ENCODE measurements at regions not wholly inside any gene's neighbourhood (a gene's known extent, or its start where the extent isn't known, plus 50 kb on each side); places are given as distances from the start of the nearest gene placed in this dataset.

DNA sequence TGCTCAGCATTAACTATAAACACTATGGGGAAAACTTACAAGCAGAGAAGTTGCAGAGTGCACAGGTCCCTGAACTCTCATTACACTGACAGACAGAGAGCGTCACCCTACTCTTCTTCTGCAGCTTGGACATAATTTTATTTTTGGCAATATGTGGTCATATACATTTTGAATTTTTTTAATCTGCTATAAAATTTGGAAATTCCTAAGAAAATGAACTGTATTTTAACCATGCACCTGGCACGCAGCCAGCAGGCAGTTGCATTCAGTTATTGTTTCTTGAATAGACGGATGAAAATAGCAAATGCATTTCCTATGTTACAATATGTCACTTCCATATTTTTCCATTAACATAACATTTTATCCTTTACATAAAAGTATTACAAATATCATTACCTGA lies 100.2 kb downstream of the SLC25A46 start:
- Histone ChIP-seq H4K91ac (replicated peaks; ENCODE audit: insufficient read length, low read length) (no peak overlapping the region), H3K27me3 (replicated peaks in 1 of 4; ENCODE audit: control insufficient read depth in 3 of 4, extremely low read depth in 1 of 4, insufficient read depth in 3 of 4, low read length in 3 of 4) (no peaks in the 10 kb centered on the region), H3K79me1 (ENCODE audit: low read depth, low read length) (no peaks in the 10 kb centered on the region), H3K9ac (replicated peaks in 1 of 4; ENCODE audit: extremely low read depth in 1 of 4, low read depth in 3 of 4, low read length in 3 of 4) (no peak overlapping the region), H3K79me2 (ENCODE audit: control insufficient read depth in 1 of 2, insufficient read depth in 2 of 2, low read length in 2 of 2) (no peaks in the 10 kb centered on the region), H2AFZ (ENCODE audit: low read length) (no peak overlapping the region), H3K56ac (replicated peaks; ENCODE audit: insufficient read length, low read depth, low read length) (no peak overlapping the region), H2BK120ac (replicated peaks; ENCODE audit: low read depth, low read length) (no peak overlapping the region), H2BK12ac (ENCODE audit: low read depth, low read length) (no peak overlapping the region), H2BK15ac (ENCODE audit: low read length) (no peak overlapping the region), H3K4me3 (ENCODE audit: extremely low read depth in 1 of 4, insufficient read depth in 2 of 4, low read depth in 3 of 4, low read length in 4 of 4) (no peak overlapping the region), H2BK5ac (ENCODE audit: low read depth, low read length) (no peak overlapping the region), H3K36me3 (ENCODE audit: control insufficient read depth in 2 of 4, insufficient read depth in 4 of 4, low read length in 3 of 4) (no peaks in the 10 kb centered on the region), H2BK20ac (ENCODE audit: low read length) (no peak overlapping the region), H3K23me2 (ENCODE audit: low read depth, low read length) (no peaks in the 10 kb centered on the region), H4K8ac (ENCODE audit: extremely low read depth, insufficient read depth, low read length) (no peak overlapping the region), H3K18ac (ENCODE audit: extremely low read depth, low read length) (no peak overlapping the region), H4K5ac (ENCODE audit: insufficient read length, low read depth, low read length) (no peak overlapping the region), H3K4ac (replicated peaks; ENCODE audit: insufficient read length, low read depth, low read length) (no peak overlapping the region), H3K27ac (ENCODE audit: low read depth, low read length) (no peak overlapping the region), H3K23ac (ENCODE audit: insufficient read length) (no peak overlapping the region), H4K20me1 (replicated peaks in 1 of 2; ENCODE audit: control insufficient read depth in 1 of 2, insufficient read depth in 2 of 2, low read length in 2 of 2) (no peaks in the 10 kb centered on the region), H3K4me1 (replicated peaks in 1 of 4; ENCODE audit: control insufficient read depth in 3 of 4, insufficient read depth in 4 of 4, low read length in 3 of 4) (no peaks in the 10 kb centered on the region), H3K4me2 (ENCODE audit: insufficient read depth in 1 of 2, low read depth in 2 of 2, low read length in 2 of 2) (no peak overlapping the region), H3K9me3 (ENCODE audit: insufficient read depth in 2 of 2, low read depth in 1 of 2, low read length in 1 of 2) (no peaks in the 10 kb centered on the region), H2AK5ac (ENCODE audit: low read depth, low read length) (no peak overlapping the region), H3K14ac (ENCODE audit: insufficient read length) (no peak overlapping the region)
- no peak for FAIRE-seq
- DNase-seq (ENCODE audit: low read depth in 1 of 2, low spot score in 2 of 2), result no peak
- POLR2A ChIA-PET (ENCODE audit: partially characterized antibody), result no interaction called here
- CTCF ChIA-PET (ENCODE audit: partially characterized antibody), result no interaction called here
- WGBS, 2 experiments (ENCODE audit: extremely low coverage in 1 of 2, insufficient coverage in 1 of 2, insufficient read length in 1 of 2, insufficient replicate concordance in 2 of 2, low coverage in 1 of 2, low lambda C conversion rate in 2 of 2, missing lambda C conversion rate in 1 of 2), result 97% methylated on average over 3 of the region's 3 CpGs; no CpG with 5 or more reads in 1 of the 2 experiments
- TF ChIP-seq TCF12 (IDR thresholded peaks at IDR 0.05; ENCODE audit: low read depth, low read length) (no peak), BRCA1 (IDR thresholded peaks at IDR 0.05; ENCODE audit: low read depth, low read length) (no peak), TAF7 (optimal IDR thresholded peaks at IDR 0.05; ENCODE audit: borderline replicate concordance, low read depth, low read length) (no peak), CHD2 (IDR thresholded peaks at IDR 0.05; ENCODE audit: low read length) (no peak), ASH2L (IDR thresholded peaks at IDR 0.05; ENCODE audit: low read length) (no peak), BCL11A (IDR thresholded peaks at IDR 0.05; ENCODE audit: low read depth in 2 of 2, low read length in 2 of 2) (no peak), CREB1 (IDR thresholded peaks at IDR 0.05) (no peak), PHF8 (conservative IDR thresholded peaks at IDR 0.05; ENCODE audit: low read depth, low read length) (no peak), EGR1 (IDR thresholded peaks at IDR 0.05; ENCODE audit: borderline replicate concordance, low read depth, low read length) (no peak), NANOG (IDR thresholded peaks at IDR 0.05; ENCODE audit: insufficient read depth, low read depth, low read length, poor library complexity, severe bottlenecking) (no peak), RNF2 (IDR thresholded peaks at IDR 0.05; ENCODE audit: borderline replicate concordance, low read depth, low read length, missing control alignments, poor library complexity, severe bottlenecking) (no peak)
- TF ChIP-seq, protein P1, sequence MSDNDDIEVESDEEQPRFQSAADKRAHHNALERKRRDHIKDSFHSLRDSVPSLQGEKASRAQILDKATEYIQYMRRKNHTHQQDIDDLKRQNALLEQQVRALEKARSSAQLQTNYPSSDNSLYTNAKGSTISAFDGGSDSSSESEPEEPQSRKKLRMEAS (IDR thresholded peaks at IDR 0.05), result no peak
- TF ChIP-seq, protein P2, sequence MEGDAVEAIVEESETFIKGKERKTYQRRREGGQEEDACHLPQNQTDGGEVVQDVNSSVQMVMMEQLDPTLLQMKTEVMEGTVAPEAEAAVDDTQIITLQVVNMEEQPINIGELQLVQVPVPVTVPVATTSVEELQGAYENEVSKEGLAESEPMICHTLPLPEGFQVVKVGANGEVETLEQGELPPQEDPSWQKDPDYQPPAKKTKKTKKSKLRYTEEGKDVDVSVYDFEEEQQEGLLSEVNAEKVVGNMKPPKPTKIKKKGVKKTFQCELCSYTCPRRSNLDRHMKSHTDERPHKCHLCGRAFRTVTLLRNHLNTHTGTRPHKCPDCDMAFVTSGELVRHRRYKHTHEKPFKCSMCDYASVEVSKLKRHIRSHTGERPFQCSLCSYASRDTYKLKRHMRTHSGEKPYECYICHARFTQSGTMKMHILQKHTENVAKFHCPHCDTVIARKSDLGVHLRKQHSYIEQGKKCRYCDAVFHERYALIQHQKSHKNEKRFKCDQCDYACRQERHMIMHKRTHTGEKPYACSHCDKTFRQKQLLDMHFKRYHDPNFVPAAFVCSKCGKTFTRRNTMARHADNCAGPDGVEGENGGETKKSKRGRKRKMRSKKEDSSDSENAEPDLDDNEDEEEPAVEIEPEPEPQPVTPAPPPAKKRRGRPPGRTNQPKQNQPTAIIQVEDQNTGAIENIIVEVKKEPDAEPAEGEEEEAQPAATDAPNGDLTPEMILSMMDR (IDR thresholded peaks at IDR 0.05; ENCODE audit: control extremely low read depth in 1 of 3, insufficient read depth in 1 of 3, low read depth in 1 of 3, low read length in 3 of 3), result no peak
